Spinal cord (tissue), 9 donors: ENCODE measurements at regions not wholly inside any gene's neighbourhood (a gene's known extent, or its start where the extent isn't known, plus 50 kb on each side); places are given as distances from the start of the nearest gene placed in this dataset.

Experiments used
- DNase-seq, 6 donors: peaks; one replicate each; pipeline versions ENCODE4 v3.0.0 to v3.0.0-alpha.2; 2013 to 2015; ENCODE audit warnings: low spot score in 6 of 6, low read depth in 4 of 6
- H3K27ac ChIP-seq: one replicate; pipeline ENCODE4 v1.5.1; 2013; ENCODE audit warnings: low read depth, low read length, control low read depth
- H3K27me3 ChIP-seq: one replicate; pipeline ENCODE4 v1.6.1; 2013; ENCODE audit warnings: low read length; ENCODE audit not compliant: control insufficient read depth, insufficient read depth
- H3K36me3 ChIP-seq: one replicate; pipeline ENCODE4 v1.6.1; 2013; ENCODE audit warnings: low read length; ENCODE audit not compliant: control insufficient read depth, insufficient read depth
- H3K4me1 ChIP-seq: one replicate; pipeline ENCODE4 v1.6.1; 2013; ENCODE audit warnings: low read length; ENCODE audit not compliant: control insufficient read depth, insufficient read depth
- H3K4me3 ChIP-seq: one replicate; pipeline ENCODE4 v1.5.1; 2013; ENCODE audit warnings: low read depth, low read length, control low read depth
- H3K9me3 ChIP-seq: one replicate; pipeline ENCODE4 v1.6.1; 2013; ENCODE audit warnings: low read length; ENCODE audit not compliant: control insufficient read depth, insufficient read depth
- WGBS: methylation state at CpG from one replicate; pipeline ENCODE4 v1.1.5; 2013; ENCODE audit warnings: missing lambda C conversion rate; ENCODE audit not compliant: insufficient coverage; 5-methylcytosine and 5-hydroxymethylcytosine counted together
- donor health status: healthy.

GRCh38 chr6:164135511-164136132, 721.1 kb downstream of the QKI start:
- WGBS, result no CpG with 5 or more reads among the region's 5 CpGs
- Histone ChIP-seq H3K27ac (no peak overlapping the region), H3K36me3 (no peaks in the 10 kb centered on the region), H3K9me3 (no peaks in the 10 kb centered on the region), H3K4me1 (no peaks in the 10 kb centered on the region), H3K4me3 (no peak overlapping the region), H3K27me3 (no peaks in the 10 kb centered on the region)
- no peak for DNase-seq

DNA sequence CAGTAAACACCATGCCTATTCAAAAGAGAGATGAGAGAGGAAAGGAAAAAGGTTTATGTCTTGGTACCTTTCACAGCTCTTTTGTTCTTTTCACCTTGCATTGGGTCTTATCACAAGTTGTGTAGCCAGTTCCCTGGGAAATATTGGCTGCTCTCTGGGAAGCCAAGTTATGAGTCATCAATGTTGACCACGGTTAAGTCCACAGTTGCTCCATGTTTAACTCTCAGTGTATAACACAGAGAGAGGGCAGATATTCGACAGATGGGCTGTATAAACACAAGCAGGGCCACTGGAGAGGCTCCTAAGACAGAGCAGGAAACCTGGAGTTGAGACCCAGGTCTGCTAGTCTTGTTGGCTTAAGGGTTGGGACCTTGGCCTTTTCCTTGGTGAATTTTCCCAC, 718.6 kb downstream of the QKI start:
- Histone ChIP-seq H3K4me1 (no peaks in the 10 kb centered on the region), H3K9me3 (no peaks in the 10 kb centered on the region), H3K27ac (no peak overlapping the region), H3K36me3 (no peaks in the 10 kb centered on the region), H3K4me3 (no peak overlapping the region), H3K27me3 (no peaks in the 10 kb centered on the region)
- WGBS, result 86% methylated on average over 2 of the region's 2 CpGs
- no peak for DNase-seq

- Histone ChIP-seq H3K27me3 (no peaks in the 10 kb centered on the region), H3K9me3 (no peaks in the 10 kb centered on the region), H3K36me3 (no peaks in the 10 kb centered on the region), H3K4me1 (no peaks in the 10 kb centered on the region), H3K27ac (no peak overlapping the region), H3K4me3 (no peak overlapping the region)
- 100% methylated on average over 1 of the region's 2 CpGs for WGBS
- DNase-seq, result no peak
Observed at GRCh38 chr6:164130585-164130984, 716.1 kb downstream of the QKI start.

DNA sequence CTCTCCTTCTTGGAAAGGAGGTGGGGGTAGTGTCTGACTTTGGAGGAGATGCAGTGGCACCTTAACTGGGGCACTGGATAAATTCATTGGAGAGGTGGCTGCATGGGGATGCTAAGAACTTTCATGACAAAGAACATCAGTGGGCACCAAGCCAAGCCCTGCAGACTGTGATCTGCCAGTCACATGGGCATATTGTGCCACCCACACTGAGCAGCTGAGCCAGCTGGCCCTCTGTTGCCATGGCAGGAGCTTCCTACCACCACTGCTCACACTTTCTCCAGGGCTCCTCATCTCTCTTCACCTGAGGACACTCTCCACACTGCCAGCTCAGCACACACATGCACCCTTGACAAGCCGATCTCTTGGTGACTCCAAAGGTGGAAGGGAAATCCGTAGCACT, 715.6 kb downstream of the QKI start:
- H3K27ac ChIP-seq, result no peak overlapping the region
- peak in 2 of 6 donors; percentile 39 to 65 for DNase-seq

GRCh38 chr6:164129218-164129617, 714.7 kb downstream of the QKI start:
- Histone ChIP-seq H3K27me3 (no peaks in the 10 kb centered on the region), H3K36me3 (no peaks in the 10 kb centered on the region), H3K4me1 (no peaks in the 10 kb centered on the region), H3K9me3 (peaks cover 3% of the 10 kb centered on the region), H3K4me3 (no peak overlapping the region), H3K27ac (no peak overlapping the region)
- no peak for DNase-seq
- WGBS, result 97% methylated on average over 3 of the region's 5 CpGs

More for the DNA sequence above, 715.6 kb downstream of the QKI start:
- Histone ChIP-seq H3K4me1 (no peaks in the 10 kb centered on the region), H3K27me3 (no peaks in the 10 kb centered on the region), H3K9me3 (no peaks in the 10 kb centered on the region), H3K4me3 (no peak overlapping the region), H3K36me3 (no peaks in the 10 kb centered on the region)
- WGBS, result 100% methylated on average over 2 of the region's 2 CpGs

GRCh38 chr6:164128101-164128500, 713.6 kb downstream of the QKI start:
- no peak for DNase-seq
- Histone ChIP-seq H3K9me3 (peaks cover 3% of the 10 kb centered on the region), H3K4me3 (no peak overlapping the region), H3K36me3 (no peaks in the 10 kb centered on the region), H3K27me3 (no peaks in the 10 kb centered on the region), H3K27ac (no peak overlapping the region), H3K4me1 (no peaks in the 10 kb centered on the region)
- 100% methylated on average over 1 of the region's 2 CpGs for WGBS

DNA sequence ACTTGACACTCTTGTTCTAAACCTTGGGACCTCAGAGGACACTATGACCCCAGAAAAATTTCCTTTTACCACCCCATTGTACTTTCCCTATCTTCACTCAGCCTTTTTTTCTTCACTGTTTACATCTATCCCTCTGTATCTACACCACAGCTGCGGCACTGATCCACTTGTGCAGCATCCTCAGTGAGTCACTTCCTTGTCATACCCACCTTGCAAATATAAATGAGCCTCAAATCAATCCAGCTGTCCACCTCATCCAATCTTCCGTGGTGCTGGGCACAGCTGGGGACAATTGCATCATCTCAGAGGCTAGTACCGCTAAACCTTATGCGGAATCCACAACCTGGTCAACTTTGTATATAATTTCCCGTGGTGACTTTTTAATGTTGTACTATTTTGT, 710.5 kb downstream of the QKI start:
- Histone ChIP-seq H3K27ac (no peak overlapping the region), H3K4me1 (no peaks in the 10 kb centered on the region), H3K9me3 (peaks cover 3% of the 10 kb centered on the region), H3K36me3 (no peaks in the 10 kb centered on the region), H3K4me3 (no peak overlapping the region), H3K27me3 (no peaks in the 10 kb centered on the region)
- WGBS, result 50% methylated on average over 2 of the region's 5 CpGs
- DNase-seq, result no peak

GRCh38 chr6:164124473-164124872, 710.0 kb downstream of the QKI start:
- peaks cover 3% of the 10 kb centered on the region for H3K9me3 ChIP-seq
- no peak overlapping the region for H3K4me3 ChIP-seq
- WGBS, result 100% methylated on average over 4 of the region's 5 CpGs
- no peak for DNase-seq
- H3K36me3 ChIP-seq, result no peaks in the 10 kb centered on the region
- H3K27ac ChIP-seq, result no peak overlapping the region
- no peaks in the 10 kb centered on the region for H3K27me3 ChIP-seq
- H3K4me1 ChIP-seq, result no peaks in the 10 kb centered on the region

- DNase-seq, result no peak
- Histone ChIP-seq H3K27ac (no peak overlapping the region), H3K36me3 (no peaks in the 10 kb centered on the region), H3K4me3 (no peak overlapping the region), H3K27me3 (no peaks in the 10 kb centered on the region), H3K4me1 (no peaks in the 10 kb centered on the region), H3K9me3 (peaks cover 3% of the 10 kb centered on the region)
- 87% methylated on average over 10 of the region's 11 CpGs for WGBS
Observed at GRCh38 chr6:164122109-164122508, 707.6 kb downstream of the QKI start.

DNA sequence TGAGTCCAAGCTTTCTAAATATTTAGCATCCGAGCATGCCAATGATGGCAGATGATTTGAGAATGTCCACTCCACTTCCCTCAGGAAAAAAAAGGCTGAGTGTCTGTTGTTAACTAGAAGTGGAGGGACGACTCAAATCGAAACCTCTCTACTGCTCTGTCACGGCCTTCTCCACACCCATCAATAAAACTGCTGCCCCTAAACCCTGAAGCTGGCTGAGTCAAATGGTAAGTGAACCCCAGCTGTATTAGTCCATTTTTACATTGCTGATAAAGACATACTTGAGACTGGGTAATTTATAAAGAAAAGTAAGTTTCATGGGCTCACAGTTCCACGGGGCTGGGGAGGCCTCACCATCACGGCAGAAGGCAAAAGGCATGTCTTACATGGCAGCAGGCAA, 707.0 kb downstream of the QKI start:
- no CpG with 5 or more reads among the region's 6 CpGs for WGBS

More for the DNA sequence above, 707.0 kb downstream of the QKI start:
- no peaks in the 10 kb centered on the region for H3K4me1 ChIP-seq
- peaks cover 3% of the 10 kb centered on the region for H3K9me3 ChIP-seq
- no peaks in the 10 kb centered on the region for H3K27me3 ChIP-seq
- no peaks in the 10 kb centered on the region for H3K36me3 ChIP-seq
- no peak overlapping the region for H3K27ac ChIP-seq
- no peak for DNase-seq
- H3K4me3 ChIP-seq, result no peak overlapping the region
